HG03439 (cell line): ENCODE measurements at regions not wholly inside any gene's neighbourhood (a gene's known extent, or its start where the extent isn't known, plus 50 kb on each side); places are given as distances from the start of the nearest gene placed in this dataset.

Source experiments
- ATAC-seq: cut with Tn5 transposase; IDR thresholded peaks from one replicate; pipeline ENCODE4 v1.9.1; 2021; ENCODE audit warnings: mild to moderate bottlenecking, moderate library complexity; ENCODE audit not compliant: unreplicated experiment

DNA sequence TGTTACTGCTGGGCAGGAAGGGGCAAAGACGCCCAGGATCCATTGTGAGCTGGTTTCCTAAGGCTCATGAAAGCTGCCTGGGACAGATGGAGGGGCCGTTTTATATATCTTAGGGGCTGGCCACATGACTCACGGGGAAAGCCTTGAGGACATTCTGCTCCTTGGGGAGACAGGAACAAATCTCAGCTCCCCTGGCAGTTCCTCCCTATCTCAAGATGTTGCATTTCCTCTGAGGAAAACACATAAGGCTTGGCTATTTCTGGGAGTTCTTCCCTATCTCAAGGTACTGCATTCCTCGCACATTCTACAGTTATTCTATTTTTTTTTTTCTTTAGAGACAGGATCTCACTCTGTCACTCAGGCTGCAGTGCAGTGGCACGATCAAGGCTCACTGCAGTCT lies 804.6 kb upstream of the TENM3 start:
- ATAC-seq = no peak

DNA sequence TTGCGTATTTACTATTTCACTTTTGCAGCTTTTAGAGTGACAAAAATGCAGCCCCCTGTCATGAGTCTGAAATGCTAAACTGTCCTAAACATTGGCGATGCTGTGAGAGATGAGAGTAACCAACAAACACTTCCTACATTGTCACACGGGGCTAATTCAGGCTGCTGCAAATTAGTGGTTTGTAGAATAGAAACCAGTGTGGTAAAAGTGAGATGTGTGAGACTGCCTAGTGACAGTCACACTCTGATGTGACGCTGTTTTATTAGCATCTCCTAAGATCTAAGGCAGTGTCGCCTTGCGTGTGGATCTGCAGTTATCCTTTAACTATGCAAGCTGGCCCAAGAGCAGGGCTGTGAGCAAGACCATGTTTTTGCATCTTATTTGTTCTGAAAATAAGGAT lies 800.2 kb upstream of the TENM3 start:
- ATAC-seq = no peak

- ATAC-seq = no peak
These were observed 777.4 kb upstream of the TENM3 start for GRCh38 chr4:181465826-181466225.

- ATAC-seq = no peak
These were observed 774.8 kb upstream of the TENM3 start for GRCh38 chr4:181468451-181468850.

GRCh38 chr4:181470306-181470705 lies 772.9 kb upstream of the TENM3 start:
- ATAC-seq = no peak

DNA sequence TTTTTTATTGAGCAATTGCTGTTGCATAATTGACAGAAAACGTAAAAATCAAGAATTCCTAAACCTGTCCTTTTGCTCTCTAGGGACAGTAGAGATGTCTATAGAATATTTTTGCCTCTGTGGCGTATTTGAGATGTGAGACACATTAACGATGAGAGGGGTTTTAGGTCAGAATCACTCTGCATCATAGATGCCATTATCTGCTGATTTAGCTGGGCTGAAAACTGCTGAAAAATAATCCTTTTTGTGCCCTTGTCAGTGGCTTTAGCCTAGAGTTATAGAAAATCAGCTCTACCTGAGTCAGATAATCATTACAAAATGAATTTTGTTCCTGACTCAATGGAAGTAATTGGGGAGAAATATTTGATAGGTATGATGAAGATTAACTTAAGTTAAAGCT lies 767.8 kb upstream of the TENM3 start:
- no peak for ATAC-seq

GRCh38 chr4:181475781-181476507 lies 767.3 kb upstream of the TENM3 start:
- ATAC-seq = no peak

- ATAC-seq = no peak
These were observed 766.7 kb upstream of the TENM3 start for GRCh38 chr4:181476508-181476890.

DNA sequence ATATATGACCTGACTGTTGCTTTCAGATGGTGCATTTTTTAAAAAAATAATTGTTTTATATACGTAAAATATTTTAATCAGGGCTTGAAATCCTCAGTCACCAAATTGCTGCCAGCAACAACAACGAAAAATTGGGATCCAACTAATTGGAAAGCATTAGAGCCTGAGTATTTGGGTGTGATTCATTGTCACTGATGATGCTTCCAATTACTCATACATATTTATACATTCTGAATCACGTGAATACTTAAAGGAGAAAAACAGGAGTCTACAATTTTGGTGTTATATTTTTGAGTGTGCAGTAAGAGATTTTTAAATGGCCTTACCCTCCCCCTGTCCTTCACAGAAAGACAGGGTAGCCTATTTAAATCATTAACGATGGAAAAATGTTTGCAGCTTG lies 765.6 kb upstream of the TENM3 start:
- ATAC-seq = no peak

- no peak for ATAC-seq
These were observed 764.5 kb upstream of the TENM3 start for GRCh38 chr4:181478656-181479055.

DNA sequence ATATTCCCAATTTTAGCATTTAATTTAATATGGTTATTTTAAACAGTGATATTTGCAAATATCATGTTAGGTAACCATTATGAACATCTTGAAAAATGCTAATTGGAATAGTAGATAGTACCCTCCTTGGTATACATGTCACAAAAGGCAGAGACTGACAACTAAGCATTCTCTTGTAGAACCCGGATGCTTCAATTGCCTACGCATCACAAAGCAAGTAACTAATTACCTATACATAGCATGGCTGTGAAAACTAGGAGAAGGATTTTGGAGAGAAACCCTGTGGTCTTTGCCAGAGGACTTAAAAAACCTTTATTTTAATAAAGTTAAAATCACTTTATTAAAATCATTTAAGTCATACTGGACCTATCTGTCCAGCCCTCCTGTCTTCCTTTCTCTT lies 764.1 kb upstream of the TENM3 start:
- ATAC-seq = no peak

DNA sequence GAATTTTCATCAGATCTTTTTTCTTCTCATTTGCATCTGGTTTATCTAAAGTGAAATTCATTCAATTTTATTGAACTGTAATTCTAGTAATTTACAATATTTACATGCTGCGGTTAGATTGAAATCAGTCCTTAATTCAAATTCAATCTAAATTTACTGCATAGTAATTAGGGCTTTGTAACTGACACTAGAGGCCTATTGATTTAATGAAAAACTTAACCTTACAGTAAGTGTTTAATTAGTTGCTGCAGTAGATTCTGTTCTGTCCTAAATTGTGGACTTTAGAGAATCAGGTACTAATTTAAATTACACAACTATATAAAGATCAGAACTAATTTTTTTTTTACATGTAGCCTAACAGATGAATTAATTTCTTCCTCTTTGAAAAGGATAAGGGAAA lies 758.8 kb upstream of the TENM3 start:
- no peak for ATAC-seq

DNA sequence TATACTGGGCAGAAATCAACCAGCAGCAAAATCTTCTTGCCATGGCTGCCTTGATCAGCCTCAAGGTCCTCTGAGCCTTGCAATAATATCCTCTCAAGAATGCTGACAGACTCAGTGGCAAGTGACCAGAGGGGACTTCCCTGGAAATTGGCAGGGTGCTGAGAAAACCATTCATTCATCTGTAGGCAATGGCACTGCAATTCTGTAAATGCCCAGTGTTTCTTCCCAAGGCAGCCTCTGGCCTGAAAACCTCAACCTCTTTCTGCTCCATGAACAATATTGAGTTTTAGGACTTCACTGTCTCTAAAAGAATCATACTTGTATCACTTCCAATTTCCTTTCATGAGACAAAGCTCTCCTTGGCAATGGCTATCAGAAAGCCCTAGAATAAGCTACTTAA lies 754.3 kb upstream of the TENM3 start:
- ATAC-seq = no peak

GRCh38 chr4:181498148-181498547 lies 745.1 kb upstream of the TENM3 start:
- no peak for ATAC-seq

GRCh38 chr4:181502611-181503010 lies 740.6 kb upstream of the TENM3 start:
- no peak for ATAC-seq

DNA sequence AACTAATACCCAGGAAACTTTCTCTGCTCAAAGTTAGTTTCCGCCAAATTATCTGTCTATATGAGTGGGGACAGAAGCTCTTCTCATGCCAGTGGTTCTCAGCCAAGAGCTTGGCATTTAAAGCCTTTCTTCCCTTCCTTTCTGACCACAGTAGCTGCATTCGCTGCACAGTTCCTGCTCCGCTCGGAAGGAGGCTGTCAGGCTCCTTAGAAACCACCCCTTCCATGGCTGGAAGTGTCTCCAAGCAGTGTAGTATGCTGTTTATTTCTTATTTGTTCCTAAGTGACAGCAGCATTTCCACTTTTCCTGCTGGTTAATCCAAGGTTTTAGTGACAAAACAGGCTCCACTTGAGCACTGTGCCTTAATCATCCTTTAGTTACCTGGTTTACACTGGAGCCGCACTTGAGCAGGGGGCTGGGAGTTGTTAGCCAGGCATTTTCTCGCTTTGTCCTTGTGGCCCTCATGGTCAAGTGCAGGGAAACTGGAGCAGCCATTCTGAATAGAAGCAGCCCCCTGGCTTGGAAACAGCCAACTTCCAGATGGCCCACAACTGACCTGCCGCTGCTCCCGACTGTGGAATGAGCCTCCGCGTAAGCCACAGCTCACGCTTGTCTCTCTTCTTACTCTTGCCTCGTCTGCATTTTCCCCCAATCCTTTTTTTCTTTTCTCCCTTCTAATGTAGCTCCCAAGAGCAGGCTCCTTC lies 739.4 kb upstream of the TENM3 start:
- ATAC-seq = no peak

DNA sequence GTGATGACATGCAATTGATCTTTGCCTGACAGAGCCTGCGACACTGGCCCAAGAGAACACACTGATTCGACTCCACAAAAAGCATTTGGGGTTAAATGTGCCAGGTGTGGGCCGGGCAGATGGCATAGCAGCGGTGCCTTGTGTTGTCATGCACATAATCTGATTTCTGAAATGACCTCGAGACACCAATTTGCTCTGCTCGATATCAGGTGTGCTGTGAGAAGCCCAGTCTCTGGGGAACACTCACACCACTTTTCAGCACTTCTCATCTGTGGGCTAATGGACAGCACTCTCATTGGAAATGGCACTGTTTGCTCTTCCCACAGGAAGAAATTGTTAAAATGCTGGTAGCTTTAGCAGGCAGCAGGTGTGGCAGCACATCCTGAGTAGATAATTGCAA lies 738.3 kb upstream of the TENM3 start:
- ATAC-seq = no peak

- ATAC-seq = no peak
These were observed 735.9 kb upstream of the TENM3 start for GRCh38 chr4:181507180-181507835.

DNA sequence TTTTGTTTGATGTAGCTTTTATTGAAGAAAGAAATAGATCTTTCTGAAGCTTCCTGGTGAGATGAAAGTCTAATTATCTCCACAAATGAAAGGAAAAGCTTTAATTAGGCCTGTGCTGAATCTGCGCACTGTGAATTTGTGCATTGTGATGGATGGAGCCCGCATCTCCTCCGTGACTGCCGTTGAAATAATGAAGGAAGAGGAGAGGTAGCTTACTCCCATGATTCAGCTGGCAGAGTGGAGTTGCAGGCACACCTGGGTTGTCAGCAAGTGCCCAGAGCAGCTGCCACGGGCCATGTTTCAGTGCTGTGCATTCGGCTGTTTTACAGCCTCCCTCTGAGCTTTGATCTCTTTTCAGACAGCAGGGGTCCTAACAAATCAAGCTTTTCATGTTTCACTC lies 735.3 kb upstream of the TENM3 start:
- ATAC-seq = no peak

DNA sequence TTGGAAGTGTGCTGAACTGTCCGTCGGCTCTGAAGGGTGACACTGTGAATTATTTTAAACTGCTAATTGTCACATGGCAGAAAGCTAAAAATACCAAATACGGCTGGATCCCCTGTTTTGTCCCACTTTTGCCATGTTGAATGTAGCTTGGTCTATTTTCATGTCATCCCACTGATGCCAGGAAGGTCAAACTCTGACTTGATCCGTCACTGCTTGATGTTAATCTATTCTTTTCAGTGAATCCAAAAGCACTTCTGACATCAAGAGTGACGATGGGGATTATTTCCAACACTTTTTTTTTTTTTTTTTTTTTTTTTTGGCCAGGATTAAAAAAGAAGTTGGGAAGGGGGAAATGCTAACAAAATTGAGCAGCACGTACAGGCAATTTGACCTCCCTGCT lies 734.6 kb upstream of the TENM3 start:
- ATAC-seq = no peak

DNA sequence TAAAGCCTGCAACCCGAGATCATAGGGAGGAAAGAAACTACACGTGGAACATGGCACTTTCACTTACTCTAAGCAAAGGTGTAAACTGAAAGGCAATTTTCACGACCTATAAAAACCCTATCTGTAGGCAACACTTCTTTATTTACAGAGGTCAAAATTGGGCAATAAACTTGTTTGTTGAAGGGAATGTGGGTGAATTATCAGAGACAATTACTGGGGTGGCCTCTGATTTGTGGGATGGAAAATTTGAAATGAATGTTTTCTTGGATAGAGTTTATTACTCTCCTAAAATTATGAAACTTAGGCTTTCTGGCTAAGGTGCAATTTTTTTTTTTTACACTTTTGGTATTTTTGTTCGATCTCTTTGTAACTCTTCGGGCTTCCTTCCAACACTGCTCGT lies 734.1 kb upstream of the TENM3 start:
- ATAC-seq = no peak

DNA sequence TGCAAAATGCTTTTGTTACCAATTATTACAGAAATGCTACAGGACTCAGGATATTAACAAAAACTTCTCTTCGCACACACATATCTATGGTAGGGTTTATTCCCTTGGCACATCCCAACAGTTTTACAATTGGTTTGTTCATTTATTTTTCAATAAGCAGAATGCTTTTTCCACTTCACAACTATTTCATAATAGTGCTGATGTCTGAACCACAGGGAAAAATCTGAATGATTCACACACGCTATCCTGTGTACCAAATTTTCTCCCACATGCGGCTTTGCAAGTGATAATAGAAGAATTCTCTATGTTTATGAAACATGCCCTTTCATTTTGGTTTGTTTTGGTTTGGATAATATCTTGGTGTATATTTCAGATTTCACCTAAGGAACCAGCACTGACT lies 725.7 kb upstream of the TENM3 start:
- ATAC-seq = no peak
